ENCODE measurements at regions not wholly inside any gene's neighbourhood (a gene's known extent, or its start where the extent isn't known, plus 50 kb on each side); places are given as distances from the start of the nearest gene placed in this dataset.

DNA sequence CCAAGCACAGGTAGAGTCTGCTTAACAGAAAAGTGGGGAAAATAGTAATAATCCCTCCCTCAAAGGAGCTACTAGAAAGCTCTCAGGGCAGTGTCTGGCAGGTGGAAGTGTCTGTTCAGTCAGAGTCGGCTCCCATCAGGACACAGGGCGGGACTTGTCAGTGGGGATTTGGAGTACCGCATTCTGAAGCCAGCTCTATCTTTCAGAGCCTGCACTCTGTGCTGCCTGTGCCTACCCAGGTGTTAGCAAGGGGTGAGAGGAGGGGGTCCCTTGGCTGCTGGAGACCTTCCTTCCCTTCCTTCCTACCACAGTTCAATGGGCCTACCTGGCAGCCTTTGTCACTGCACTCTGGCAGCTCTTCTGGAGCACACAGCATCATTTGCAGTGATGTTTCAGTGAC, 615.5 kb downstream of the AJAP1 start:
- DNase-seq, result no peak
- Mint-ChIP-seq H3K27ac (no peak overlapping the region), H3K27me3 (peaks cover 0 to 5% (median 0%) of the 10 kb centered on the region in 5 donors), H3K9me3 (peaks cover 0 to 7% (median 0%) of the 10 kb centered on the region in 9 donors), H3K4me1 (peaks cover 0 to 23% (median 10%) of the 10 kb centered on the region in 4 donors), H3K4me3 (no peak overlapping the region), H3K36me3 (peaks cover 0 to 4% (median 0%) of the 10 kb centered on the region in 3 donors)
- POLR2A ChIA-PET, result no interaction called here
- ATAC-seq, result no peak

DNA sequence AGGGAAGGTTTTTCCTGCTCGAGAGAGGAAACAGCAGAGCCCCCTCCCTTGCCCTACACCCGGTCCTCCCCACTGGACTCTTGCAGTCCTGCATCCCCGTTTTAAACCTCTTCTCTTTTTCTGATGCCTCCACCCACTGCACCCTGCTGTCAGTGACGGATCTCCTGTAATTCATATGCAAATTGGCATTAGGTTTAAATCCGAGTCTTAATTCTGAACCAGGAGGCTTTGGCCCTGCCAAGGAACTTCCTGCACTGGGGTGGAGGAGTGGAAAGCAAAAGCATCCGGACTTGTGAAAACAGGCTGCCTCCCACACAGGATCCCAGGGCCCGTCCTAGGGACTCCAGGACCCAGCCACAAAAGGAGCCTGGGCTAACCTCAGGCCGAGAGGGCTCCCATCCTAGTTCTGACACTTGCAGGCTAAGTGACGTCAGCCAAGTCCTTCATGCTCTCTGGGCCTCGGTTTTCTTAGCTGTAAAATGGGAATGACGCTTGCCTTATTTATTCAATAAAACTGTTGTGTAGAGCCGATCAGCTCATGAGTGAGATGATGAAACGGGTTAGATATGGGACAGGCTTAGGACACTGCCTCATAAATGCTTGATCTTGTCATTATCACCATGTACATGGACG, 613.3 kb downstream of the AJAP1 start:
- H3K4me3 Mint-ChIP-seq, result no peak overlapping the region
- no peak for ATAC-seq
- DNase-seq, result no peak
- H3K27ac Mint-ChIP-seq, result no peak overlapping the region
- peaks cover 0 to 8% (median 3%) of the 10 kb centered on the region in 4 donors for H3K4me1 Mint-ChIP-seq
- H3K36me3 Mint-ChIP-seq, result peaks cover 0 to 12% (median 8%) of the 10 kb centered on the region in 3 donors
- H3K9me3 Mint-ChIP-seq, result peaks cover 0 to 23% (median 6%) of the 10 kb centered on the region in 9 donors
- POLR2A ChIA-PET, result interaction anchor here (0.8 kb wide), 1 partner anchor 63 kb away, joined by 3 read pairs; no protein-coding TSS in a partner anchor
- peaks cover 0 to 5% (median 0%) of the 10 kb centered on the region in 5 donors for H3K27me3 Mint-ChIP-seq

DNA sequence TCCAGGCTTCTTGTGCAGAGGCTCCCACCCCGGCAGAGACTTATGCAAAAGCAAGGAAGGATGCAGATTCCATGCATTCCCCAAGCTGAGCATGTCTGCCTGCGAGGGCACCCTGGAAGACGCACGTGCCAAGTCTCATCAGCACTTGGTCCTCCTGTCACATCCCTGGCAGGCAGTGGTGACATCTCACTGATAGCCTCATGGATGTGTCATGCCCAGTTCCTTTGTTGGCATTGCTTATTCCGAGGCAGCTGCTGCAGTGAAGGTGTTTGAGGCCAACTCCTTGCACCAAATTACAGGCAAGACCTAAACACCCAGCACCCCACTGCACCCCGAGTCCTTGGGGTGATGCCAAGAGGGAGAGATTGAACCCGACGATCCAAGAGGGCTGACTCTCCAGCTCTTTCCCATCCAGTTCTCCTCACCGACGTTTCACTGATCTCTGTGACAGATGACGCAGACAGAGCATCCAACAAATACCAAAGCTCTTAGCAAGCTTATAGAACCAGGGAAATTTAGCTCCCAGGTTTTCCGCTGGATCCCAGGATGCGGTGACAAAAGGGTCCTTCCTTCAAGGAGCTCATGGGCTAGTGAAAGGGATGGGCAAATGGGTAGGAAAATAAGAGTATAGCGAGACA, 611.1 kb downstream of the AJAP1 start:
- H3K9me3 Mint-ChIP-seq, result peaks cover 0 to 37% (median 7%) of the 10 kb centered on the region in 9 donors
- peaks cover 0 to 12% (median 9%) of the 10 kb centered on the region in 3 donors for H3K36me3 Mint-ChIP-seq
- POLR2A ChIA-PET, result no interaction called here
- no peak overlapping the region for H3K27ac Mint-ChIP-seq
- DNase-seq (no peak), ATAC-seq (no peak)
- H3K4me3 Mint-ChIP-seq, result no peak overlapping the region
- H3K27me3 Mint-ChIP-seq, result peaks cover 0 to 5% (median 0%) of the 10 kb centered on the region in 5 donors
- H3K4me1 Mint-ChIP-seq, result peaks cover 0 to 8% (median 2%) of the 10 kb centered on the region in 4 donors

DNA sequence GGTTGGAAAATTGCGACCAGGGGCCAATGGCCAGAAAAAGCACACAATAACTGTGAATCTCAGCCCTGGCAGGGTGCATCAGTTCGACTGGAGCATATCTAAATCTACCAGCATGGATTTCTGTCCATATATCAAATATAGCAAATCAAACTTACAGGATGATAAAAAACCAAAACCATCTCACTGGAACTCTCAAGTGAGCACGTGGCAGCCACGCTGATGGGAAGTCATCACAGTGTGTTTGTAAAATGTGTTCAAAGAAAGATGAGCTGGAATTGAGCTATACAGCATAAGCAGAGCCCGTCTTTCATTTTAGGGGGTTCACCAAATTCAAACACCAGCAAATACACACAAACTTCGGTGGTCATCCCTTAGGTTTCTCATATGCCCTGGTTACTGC, 610.1 kb downstream of the AJAP1 start:
- Mint-ChIP-seq H3K4me3 (no peak overlapping the region), H3K4me1 (peaks cover 0 to 8% (median under 1%) of the 10 kb centered on the region in 4 donors)

DNA sequence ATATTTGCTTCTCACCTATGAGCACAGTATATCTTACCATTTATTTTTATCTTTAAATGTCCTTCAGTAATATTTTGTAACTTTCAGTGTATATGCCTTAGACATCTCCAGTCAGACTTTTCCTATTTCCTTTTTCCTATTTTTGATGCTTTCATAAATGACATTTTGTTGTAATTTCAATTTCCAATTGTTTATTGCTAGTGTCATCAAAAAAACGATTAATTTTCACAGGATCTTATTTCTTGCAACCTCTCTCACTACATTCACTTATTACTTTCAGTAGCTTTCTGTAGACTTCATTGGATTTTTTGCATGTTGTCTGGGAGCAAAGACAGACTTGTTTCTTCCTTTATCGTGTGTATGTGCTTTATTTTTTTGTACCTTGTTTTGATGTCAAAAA, 602.4 kb downstream of the AJAP1 start:
- no peak overlapping the region for H3K27ac Mint-ChIP-seq
- no peak for ATAC-seq
- peaks cover 0 to 1% (median 0%) of the 10 kb centered on the region in 5 donors for H3K27me3 Mint-ChIP-seq
- H3K9me3 Mint-ChIP-seq, result peaks cover 5 to 39% (median 28%) of the 10 kb centered on the region in 9 donors
- peaks cover 0 to 18% (median 13%) of the 10 kb centered on the region in 3 donors for H3K36me3 Mint-ChIP-seq
- H3K4me1 Mint-ChIP-seq, result no peaks in the 10 kb centered on the region
- POLR2A ChIA-PET, result no interaction called here
- no peak overlapping the region for H3K4me3 Mint-ChIP-seq
- no peak for DNase-seq

More for the DNA sequence above, 610.1 kb downstream of the AJAP1 start:
- Mint-ChIP-seq H3K36me3 (peaks cover 0 to 15% (median 11%) of the 10 kb centered on the region in 3 donors), H3K9me3 (peaks cover 0 to 44% (median 13%) of the 10 kb centered on the region in 9 donors), H3K27me3 (peaks cover 0 to 5% (median 0%) of the 10 kb centered on the region in 5 donors), H3K27ac (no peak overlapping the region)
- POLR2A ChIA-PET, result no interaction called here
- DNase-seq (no peak), ATAC-seq (no peak)

DNA sequence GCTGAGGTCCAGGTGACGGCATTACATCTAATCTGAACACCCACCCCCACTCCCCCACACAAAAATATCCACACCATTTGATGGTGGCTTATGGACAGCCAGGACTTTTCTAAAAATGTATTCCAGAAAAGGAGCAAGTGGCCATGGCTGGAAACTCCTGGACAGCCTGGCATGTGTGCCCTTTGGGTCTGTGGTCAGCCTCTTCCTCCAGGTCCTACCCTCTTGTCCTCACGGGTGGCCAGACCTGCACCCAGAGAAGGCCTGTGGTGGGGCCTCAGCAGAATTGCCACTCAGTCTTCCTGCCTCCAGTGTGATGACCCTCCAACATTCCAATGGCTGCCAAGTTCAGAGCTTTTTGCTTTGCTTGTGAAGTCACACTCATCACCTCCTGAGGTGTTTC, 600.6 kb downstream of the AJAP1 start:
- peaks cover 0 to 18% (median 13%) of the 10 kb centered on the region in 3 donors for H3K36me3 Mint-ChIP-seq
- POLR2A ChIA-PET, result no interaction called here
- no peaks in the 10 kb centered on the region for H3K4me1 Mint-ChIP-seq
- no peak overlapping the region for H3K4me3 Mint-ChIP-seq
- peaks cover 5 to 36% (median 25%) of the 10 kb centered on the region in 9 donors for H3K9me3 Mint-ChIP-seq
- peaks cover 0 to 1% (median 0%) of the 10 kb centered on the region in 5 donors for H3K27me3 Mint-ChIP-seq
- H3K27ac Mint-ChIP-seq, result peak overlapping the region in 1 of 10 donors; percentile 59
- ATAC-seq, result no peak
- DNase-seq, result peak in 1 of 10 donors; percentile 7

DNA sequence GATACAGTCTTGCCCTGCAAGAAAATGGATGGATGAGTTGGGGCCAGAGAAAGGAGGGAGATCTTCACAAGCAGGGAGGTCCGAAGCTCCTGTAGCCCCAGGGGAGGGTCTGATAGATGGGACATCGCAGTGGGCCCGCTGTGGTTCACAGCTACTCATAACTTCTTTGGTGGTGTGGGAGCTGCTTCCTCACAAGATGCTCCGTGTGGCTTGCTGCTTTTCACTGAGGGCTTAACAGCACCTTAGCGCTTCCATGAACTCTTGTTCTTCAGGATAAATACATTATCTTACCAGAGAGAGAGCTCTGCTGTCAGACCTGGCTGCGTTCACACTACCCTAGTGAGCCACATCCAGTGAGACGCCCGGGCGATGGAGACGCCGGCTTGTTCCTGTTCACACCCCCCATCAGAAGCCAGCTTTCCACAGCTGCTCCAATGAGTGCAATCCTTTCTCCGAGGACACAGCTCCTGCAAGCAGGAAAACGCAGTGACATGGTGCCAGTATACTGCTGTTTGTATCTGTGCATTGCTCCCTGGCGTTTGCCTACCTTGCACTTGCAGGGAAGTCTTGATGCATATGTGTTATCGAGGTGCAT, 599.8 kb downstream of the AJAP1 start:
- Mint-ChIP-seq H3K9me3 (peaks cover 2 to 29% (median 18%) of the 10 kb centered on the region in 9 donors), H3K36me3 (peaks cover 0 to 12% (median 10%) of the 10 kb centered on the region in 3 donors), H3K4me1 (no peaks in the 10 kb centered on the region), H3K27ac (no peak overlapping the region), H3K27me3 (peaks cover 0 to 1% (median 0%) of the 10 kb centered on the region in 5 donors), H3K4me3 (no peak overlapping the region)
- ATAC-seq, result no peak
- DNase-seq, result peak in 1 of 10 donors; percentile 15
- POLR2A ChIA-PET, result no interaction called here

DNA sequence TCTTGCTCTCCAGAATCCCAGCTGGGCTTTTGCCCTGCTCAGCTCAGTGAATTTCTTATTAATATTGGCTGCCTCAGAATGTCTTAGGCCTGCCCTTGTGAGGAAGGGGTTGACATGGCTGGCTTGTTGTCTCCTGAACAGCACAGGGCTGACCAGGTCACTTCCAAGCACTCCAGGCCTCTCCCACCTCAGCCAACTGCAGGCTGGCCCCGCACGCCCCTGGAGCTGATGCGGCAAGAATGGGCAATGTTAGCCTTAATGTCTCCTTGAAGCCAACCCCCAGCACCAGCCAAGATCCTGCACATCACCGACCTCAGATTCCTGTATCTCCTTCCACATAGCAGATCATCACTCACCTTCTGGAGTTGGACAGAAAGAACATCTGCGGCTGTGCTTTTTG, 598.6 kb downstream of the AJAP1 start:
- POLR2A ChIA-PET, result no interaction called here
- Mint-ChIP-seq H3K9me3 (peaks cover 0 to 22% (median 7%) of the 10 kb centered on the region in 9 donors), H3K4me3 (no peak overlapping the region), H3K27me3 (no peaks in the 10 kb centered on the region), H3K27ac (no peak overlapping the region), H3K36me3 (peaks cover 0 to 7% (median 3%) of the 10 kb centered on the region in 3 donors), H3K4me1 (no peaks in the 10 kb centered on the region)
- DNase-seq (peak in 1 of 10 donors; percentile 2), ATAC-seq (no peak)

DNA sequence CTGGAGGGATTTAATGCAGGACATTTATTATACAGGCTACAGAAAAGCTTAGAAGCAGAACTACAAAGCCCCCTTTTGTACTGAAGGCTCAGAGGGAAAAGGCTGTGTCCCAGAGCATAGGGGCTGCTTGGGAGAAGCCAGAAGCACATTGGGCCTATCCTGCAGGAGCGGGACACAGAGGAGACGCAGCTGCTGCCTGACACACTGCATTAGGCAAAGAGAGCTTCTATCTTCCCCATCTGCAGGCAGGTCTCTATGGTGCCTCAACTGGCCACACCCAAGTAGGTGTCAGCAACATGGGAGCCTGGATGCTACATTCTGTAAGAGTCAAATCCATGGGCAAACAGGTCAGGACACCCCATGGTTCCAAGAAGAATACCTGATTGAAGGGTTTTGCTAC, 595.9 kb downstream of the AJAP1 start:
- H3K27me3 Mint-ChIP-seq, result peaks cover 0 to 8% (median 4%) of the 10 kb centered on the region in 5 donors
- peaks cover 0 to 10% (median 4%) of the 10 kb centered on the region in 9 donors for H3K9me3 Mint-ChIP-seq

DNA sequence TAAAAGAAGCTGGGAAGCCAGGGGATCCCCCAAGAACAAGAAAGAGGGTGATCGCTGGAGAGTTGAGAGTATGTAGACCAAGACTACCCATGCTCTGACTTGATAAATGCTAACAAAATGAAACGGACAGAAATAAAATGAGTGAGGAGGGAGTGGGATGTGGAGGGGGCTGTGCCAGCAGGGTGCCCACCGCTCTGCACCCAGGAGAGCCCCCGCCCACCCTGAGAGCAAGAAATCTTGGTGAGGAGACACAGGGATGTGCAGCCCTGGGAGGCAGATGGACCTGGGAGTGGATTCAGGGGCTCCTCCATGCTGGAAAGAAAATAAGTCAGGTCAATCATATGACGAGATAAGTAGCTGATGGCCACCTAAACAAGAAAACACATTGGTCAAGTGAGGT, 590.9 kb downstream of the AJAP1 start:
- DNase-seq (no peak), ATAC-seq (no peak)
- peak overlapping the region in 2 of 10 donors; percentile 30 to 64 for H3K27ac Mint-ChIP-seq
- peaks cover 0 to 9% (median 0%) of the 10 kb centered on the region in 3 donors for H3K36me3 Mint-ChIP-seq
- H3K4me3 Mint-ChIP-seq, result no peak overlapping the region
- POLR2A ChIA-PET, result no interaction called here
- peaks cover 0 to 16% (median 4%) of the 10 kb centered on the region in 5 donors for H3K27me3 Mint-ChIP-seq
- peaks cover 0 to 12% (median 3%) of the 10 kb centered on the region in 9 donors for H3K9me3 Mint-ChIP-seq
- peaks cover 5 to 12% (median 8%) of the 10 kb centered on the region in 4 donors for H3K4me1 Mint-ChIP-seq

More for the DNA sequence above, 595.9 kb downstream of the AJAP1 start:
- Mint-ChIP-seq H3K4me3 (no peak overlapping the region), H3K36me3 (peaks cover 0 to 9% (median 0%) of the 10 kb centered on the region in 3 donors), H3K4me1 (peaks cover 0 to 5% (median 0%) of the 10 kb centered on the region in 4 donors), H3K27ac (no peak overlapping the region)
- no peak for ATAC-seq
- no peak for DNase-seq
- POLR2A ChIA-PET, result no interaction called here

DNA sequence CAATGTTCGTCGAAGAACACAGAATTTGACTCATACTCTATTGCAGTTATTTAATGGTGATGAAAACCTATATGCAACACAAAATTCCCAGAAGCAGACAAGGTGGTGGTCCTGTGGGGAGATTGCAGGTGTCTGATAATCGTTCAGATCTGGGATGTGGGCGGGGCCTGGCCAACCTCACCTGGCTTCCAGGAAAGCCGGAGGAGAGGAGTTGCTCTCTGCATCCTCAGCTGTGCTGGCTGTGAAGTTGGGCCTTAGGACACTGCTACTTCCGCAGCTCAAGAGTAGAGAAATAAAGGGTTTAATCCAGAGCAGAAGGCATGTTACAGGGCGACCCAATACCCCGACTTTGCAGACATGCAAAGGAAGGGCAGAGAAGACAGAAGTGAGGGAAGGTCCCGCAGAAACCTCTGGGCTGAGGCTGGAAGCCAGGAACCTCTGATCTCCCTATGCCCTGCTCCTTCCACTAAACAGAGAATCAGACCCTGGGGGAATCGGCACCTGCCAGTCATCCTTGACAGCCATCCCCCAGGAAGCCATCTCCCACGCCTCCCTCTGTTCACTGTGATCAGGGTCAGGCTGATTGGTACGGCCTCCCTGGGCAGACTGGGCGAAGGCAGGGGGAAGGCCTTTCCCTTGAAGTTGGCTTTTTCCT, 590.3 kb downstream of the AJAP1 start:
- peaks cover 5 to 12% (median 8%) of the 10 kb centered on the region in 4 donors for H3K4me1 Mint-ChIP-seq
- peak in 1 of 10 donors; percentile 10 for DNase-seq

DNA sequence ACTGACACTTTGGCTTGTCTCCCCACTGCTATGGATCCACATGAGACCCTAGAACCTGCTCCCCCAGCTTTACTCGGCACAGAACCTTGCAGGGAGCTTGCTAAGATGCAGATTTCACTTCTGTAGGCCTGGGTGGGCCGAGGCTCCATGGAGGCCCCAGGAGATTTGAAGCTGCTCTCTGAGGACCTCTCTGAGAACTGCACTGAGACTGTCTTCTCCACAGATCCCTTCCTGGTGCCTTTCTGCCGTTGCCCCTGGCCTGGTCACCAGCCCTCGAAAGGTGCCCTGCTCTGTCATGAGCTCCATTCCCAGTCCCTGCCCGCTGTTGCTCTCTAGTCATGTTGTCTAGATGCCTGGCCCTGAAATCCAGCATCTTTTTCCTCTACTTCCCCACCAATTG, 588.4 kb downstream of the AJAP1 start:
- POLR2A ChIA-PET, result no interaction called here
- Mint-ChIP-seq H3K36me3 (no peaks in the 10 kb centered on the region), H3K4me3 (no peak overlapping the region), H3K27me3 (peaks cover 0 to 16% (median 4%) of the 10 kb centered on the region in 5 donors), H3K27ac (peak overlapping the region in 1 of 10 donors; percentile 24), H3K9me3 (peaks cover 0 to 12% (median 0%) of the 10 kb centered on the region in 9 donors), H3K4me1 (peaks cover 5 to 16% (median 14%) of the 10 kb centered on the region in 4 donors)
- no peak for DNase-seq
- no peak for ATAC-seq

More for the DNA sequence above, 590.3 kb downstream of the AJAP1 start:
- ATAC-seq, result no peak
- Mint-ChIP-seq H3K27ac (no peak overlapping the region), H3K9me3 (peaks cover 0 to 12% (median 3%) of the 10 kb centered on the region in 9 donors), H3K27me3 (peaks cover 0 to 16% (median 4%) of the 10 kb centered on the region in 5 donors), H3K36me3 (peaks cover 0 to 9% (median 0%) of the 10 kb centered on the region in 3 donors), H3K4me3 (no peak overlapping the region)
- POLR2A ChIA-PET, result no interaction called here

Measured in naive thymus-derived CD8-positive, alpha-beta T cell (primary cell).